ENCODE measurements at regions not wholly inside any gene's neighbourhood (a gene's known extent, or its start where the extent isn't known, plus 50 kb on each side); places are given as distances from the start of the nearest gene placed in this dataset.

DNA sequence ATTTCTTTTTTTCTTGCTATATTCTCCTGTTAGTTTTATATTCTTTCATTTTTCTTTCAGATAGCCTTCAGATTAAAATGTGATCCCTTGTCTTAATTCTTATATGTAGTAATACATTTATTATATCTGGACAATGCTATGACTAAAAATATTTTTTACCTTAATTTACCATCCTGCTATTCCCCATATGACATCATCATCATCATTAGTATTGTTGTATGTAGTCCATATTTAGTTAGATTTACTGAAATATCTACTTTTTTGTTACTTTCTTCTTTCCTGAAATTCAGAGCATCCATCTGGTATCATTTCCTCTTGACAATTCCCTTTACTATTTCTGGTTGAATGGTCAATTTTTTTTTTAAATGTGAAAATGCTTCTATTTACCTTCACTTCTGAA lies 951.6 kb upstream of the POU3F3 start:
- Histone ChIP-seq H3K36me3 (ENCODE audit: insufficient read depth, low read length) (no peaks in the 10 kb centered on the region), H3K4me3 (ENCODE audit: insufficient read depth, low read length) (no peak overlapping the region), H3K4me2 (ENCODE audit: insufficient read depth, low read length) (no peak overlapping the region), H3K27ac (ENCODE audit: low read depth, low read length) (no peak overlapping the region), H3K79me2 (ENCODE audit: insufficient read depth, low read length) (no peaks in the 10 kb centered on the region), H2AFZ (ENCODE audit: low read length) (no peak overlapping the region), H3K9me3 (ENCODE audit: low read depth, low read length) (no peaks in the 10 kb centered on the region), H4K20me1 (ENCODE audit: insufficient read depth, low read length) (no peaks in the 10 kb centered on the region), H3K27me3 (ENCODE audit: insufficient read depth, low read length) (no peaks in the 10 kb centered on the region), H3K4me1 (ENCODE audit: insufficient read depth, low read length) (no peaks in the 10 kb centered on the region)
- TF ChIP-seq, protein P1, sequence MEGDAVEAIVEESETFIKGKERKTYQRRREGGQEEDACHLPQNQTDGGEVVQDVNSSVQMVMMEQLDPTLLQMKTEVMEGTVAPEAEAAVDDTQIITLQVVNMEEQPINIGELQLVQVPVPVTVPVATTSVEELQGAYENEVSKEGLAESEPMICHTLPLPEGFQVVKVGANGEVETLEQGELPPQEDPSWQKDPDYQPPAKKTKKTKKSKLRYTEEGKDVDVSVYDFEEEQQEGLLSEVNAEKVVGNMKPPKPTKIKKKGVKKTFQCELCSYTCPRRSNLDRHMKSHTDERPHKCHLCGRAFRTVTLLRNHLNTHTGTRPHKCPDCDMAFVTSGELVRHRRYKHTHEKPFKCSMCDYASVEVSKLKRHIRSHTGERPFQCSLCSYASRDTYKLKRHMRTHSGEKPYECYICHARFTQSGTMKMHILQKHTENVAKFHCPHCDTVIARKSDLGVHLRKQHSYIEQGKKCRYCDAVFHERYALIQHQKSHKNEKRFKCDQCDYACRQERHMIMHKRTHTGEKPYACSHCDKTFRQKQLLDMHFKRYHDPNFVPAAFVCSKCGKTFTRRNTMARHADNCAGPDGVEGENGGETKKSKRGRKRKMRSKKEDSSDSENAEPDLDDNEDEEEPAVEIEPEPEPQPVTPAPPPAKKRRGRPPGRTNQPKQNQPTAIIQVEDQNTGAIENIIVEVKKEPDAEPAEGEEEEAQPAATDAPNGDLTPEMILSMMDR (IDR thresholded peaks at IDR 0.05; ENCODE audit: extremely low read depth, low read depth, low read length) = no peak
- no peak for DNase-seq (ENCODE audit: insufficient read length, low spot score, missing footprints)

DNA sequence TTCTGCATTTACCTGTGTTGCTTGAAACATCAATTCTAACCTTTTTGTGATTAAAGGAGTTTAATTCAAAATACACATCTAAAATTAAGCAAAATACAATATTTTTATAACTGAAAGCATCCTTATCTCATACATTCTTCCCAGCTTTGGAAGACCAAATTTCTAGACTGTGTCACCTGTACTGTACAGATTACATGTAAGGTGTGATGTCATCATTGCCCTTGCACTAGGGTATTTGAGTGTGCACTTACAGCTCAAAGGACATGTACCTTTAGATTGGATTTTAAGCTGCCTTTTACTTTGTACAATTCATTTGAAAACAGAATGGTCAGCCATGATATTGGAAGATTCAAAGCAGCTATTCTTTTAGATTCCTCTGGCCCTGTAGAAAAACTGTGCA lies 932.8 kb upstream of the POU3F3 start:
- peaks cover 6% of the 10 kb centered on the region for H3K9me3 ChIP-seq (ENCODE audit: low read depth, low read length)
- H2AFZ ChIP-seq (ENCODE audit: low read length) = no peak overlapping the region
- H3K79me2 ChIP-seq (ENCODE audit: insufficient read depth, low read length) = no peaks in the 10 kb centered on the region
- no peaks in the 10 kb centered on the region for H3K36me3 ChIP-seq (ENCODE audit: insufficient read depth, low read length)
- no peak for DNase-seq (ENCODE audit: insufficient read length, low spot score, missing footprints)
- no peak overlapping the region for H3K27ac ChIP-seq (ENCODE audit: low read depth, low read length)
- no peaks in the 10 kb centered on the region for H4K20me1 ChIP-seq (ENCODE audit: insufficient read depth, low read length)
- H3K27me3 ChIP-seq (ENCODE audit: insufficient read depth, low read length) = no peaks in the 10 kb centered on the region
- no peak overlapping the region for H3K4me3 ChIP-seq (ENCODE audit: insufficient read depth, low read length)
- no peak overlapping the region for H3K4me2 ChIP-seq (ENCODE audit: insufficient read depth, low read length)
- H3K4me1 ChIP-seq (ENCODE audit: insufficient read depth, low read length) = no peaks in the 10 kb centered on the region
- TF ChIP-seq, protein P1 (IDR thresholded peaks at IDR 0.05; ENCODE audit: extremely low read depth, low read depth, low read length) = no peak

DNA sequence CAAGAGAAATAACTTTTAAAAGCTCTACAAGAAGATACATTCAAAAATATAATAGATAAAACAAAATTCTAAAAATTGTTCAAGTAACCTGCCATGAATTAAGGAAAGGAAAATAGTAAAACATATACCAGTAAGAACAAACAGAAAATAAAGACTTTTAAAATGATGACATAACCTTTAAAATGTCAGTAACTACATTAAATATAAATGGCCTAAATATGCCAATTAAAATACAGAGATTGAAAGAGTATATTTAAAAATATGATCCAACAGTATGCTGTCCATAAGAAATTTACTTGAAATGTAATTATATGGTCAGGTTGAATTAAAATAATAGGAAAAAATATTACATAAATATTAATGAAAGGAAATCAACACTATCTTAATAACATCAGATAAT lies 911.7 kb upstream of the POU3F3 start:
- DNase-seq (ENCODE audit: insufficient read length, low spot score, missing footprints) = no peak
- TF ChIP-seq, protein P1 (IDR thresholded peaks at IDR 0.05; ENCODE audit: extremely low read depth, low read depth, low read length) = no peak

DNA sequence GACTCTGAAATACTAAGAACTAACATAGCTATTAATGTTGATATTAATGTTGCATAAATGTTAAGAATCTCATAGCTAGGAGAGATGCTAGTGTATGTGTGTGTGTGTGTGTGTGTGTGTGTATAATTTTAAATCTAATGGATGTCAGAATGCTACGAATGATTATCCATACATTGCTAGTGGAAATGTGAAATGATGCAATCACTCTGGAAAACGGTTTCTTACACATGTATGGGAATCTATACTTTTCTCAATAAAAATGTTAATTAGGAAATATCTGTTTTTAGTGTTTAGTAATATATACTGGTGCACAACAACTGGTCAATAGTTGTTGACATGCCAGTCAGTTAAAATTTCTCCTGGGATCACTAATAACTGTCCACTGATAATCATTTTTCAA lies 908.8 kb upstream of the POU3F3 start:
- H3K4me1 ChIP-seq (ENCODE audit: insufficient read depth, low read length) = no peaks in the 10 kb centered on the region
- H3K27ac ChIP-seq (ENCODE audit: low read depth, low read length) = no peak overlapping the region
- H2AFZ ChIP-seq (ENCODE audit: low read length) = no peak overlapping the region
- H4K20me1 ChIP-seq (ENCODE audit: insufficient read depth, low read length) = no peaks in the 10 kb centered on the region
- no peaks in the 10 kb centered on the region for H3K36me3 ChIP-seq (ENCODE audit: insufficient read depth, low read length)
- H3K9me3 ChIP-seq (ENCODE audit: low read depth, low read length) = no peaks in the 10 kb centered on the region
- H3K4me2 ChIP-seq (ENCODE audit: insufficient read depth, low read length) = no peak overlapping the region
- no peaks in the 10 kb centered on the region for H3K27me3 ChIP-seq (ENCODE audit: insufficient read depth, low read length)
- DNase-seq (ENCODE audit: insufficient read length, low spot score, missing footprints) = no peak
- TF ChIP-seq, protein P1 (IDR thresholded peaks at IDR 0.05; ENCODE audit: extremely low read depth, low read depth, low read length) = no peak
- H3K79me2 ChIP-seq (ENCODE audit: insufficient read depth, low read length) = no peaks in the 10 kb centered on the region
- H3K4me3 ChIP-seq (ENCODE audit: insufficient read depth, low read length) = no peak overlapping the region

More for the DNA sequence above, 911.7 kb upstream of the POU3F3 start:
- no peak overlapping the region for H3K27ac ChIP-seq (ENCODE audit: low read depth, low read length)
- H3K4me1 ChIP-seq (ENCODE audit: insufficient read depth, low read length) = no peaks in the 10 kb centered on the region
- no peak overlapping the region for H2AFZ ChIP-seq (ENCODE audit: low read length)
- H4K20me1 ChIP-seq (ENCODE audit: insufficient read depth, low read length) = no peaks in the 10 kb centered on the region
- no peaks in the 10 kb centered on the region for H3K36me3 ChIP-seq (ENCODE audit: insufficient read depth, low read length)
- no peaks in the 10 kb centered on the region for H3K9me3 ChIP-seq (ENCODE audit: low read depth, low read length)
- no peak overlapping the region for H3K4me3 ChIP-seq (ENCODE audit: insufficient read depth, low read length)
- H3K4me2 ChIP-seq (ENCODE audit: insufficient read depth, low read length) = no peak overlapping the region
- no peaks in the 10 kb centered on the region for H3K79me2 ChIP-seq (ENCODE audit: insufficient read depth, low read length)
- H3K27me3 ChIP-seq (ENCODE audit: insufficient read depth, low read length) = no peaks in the 10 kb centered on the region
